SK-N-SH (cell line): ENCODE measurements at regions not wholly inside any gene's neighbourhood (a gene's known extent, or its start where the extent isn't known, plus 50 kb on each side); places are given as distances from the start of the nearest gene placed in this dataset.

Experiments
- CTCF ChIA-PET: fragments of 300-600, 350-600 bp; formaldehyde crosslinking; extraction: SDS; loops from one replicate; lab custom pipeline; 2021; lab: Yijun Ruan, JAX
- POLR2A ChIA-PET: fragments of 350-600 bp; sonication (Branson Sonifier 250); formaldehyde crosslinking; extraction: SDS; loops from one replicate; lab custom pipeline; 2020; ENCODE audit warnings: antibody characterized with exemption, inconsistent platforms; lab: Yijun Ruan, JAX
- DNase-seq: peaks from one replicate; pipeline ENCODE4 v3.0.0; 2012
- H2AFZ ChIP-seq: fragments of 200-600 bp; sonication (generic); 2 replicates; pipeline ENCODE4 v1.8.1; 2016; ENCODE audit warnings: antibody characterized with exemption, mild to moderate bottlenecking, low read depth
- H3F3A ChIP-seq: fragments of 200-600 bp; sonication (generic); replicated peaks from 2 replicates; pipeline ENCODE3; 2016; ENCODE audit warnings: antibody characterized with exemption, mild to moderate bottlenecking; ENCODE audit not compliant: insufficient read depth
- H3K27ac ChIP-seq, 2 experiments: fragments of 200-500 bp in 1 of 2; fragments of 200-600 bp in 1 of 2; sonication (Bioruptor generic) in 1 of 2; sonication (generic), shearing (Covaris generic) in 1 of 2; 2 replicates each; pipeline versions ENCODE4 v1.5.1 to v1.6.1; 2014 to 2016; ENCODE audit warnings: low read depth in 2 of 2, inconsistent platforms in 1 of 2, low read length in 1 of 2, mild to moderate bottlenecking in 1 of 2, mixed read lengths in 1 of 2
- H3K27me3 ChIP-seq: fragments of 200-600 bp; sonication (generic), shearing (Covaris generic); 2 replicates; pipeline ENCODE4 v1.6.1; 2016; ENCODE audit warnings: mixed run types; ENCODE audit not compliant: insufficient read depth
- H3K36me3 ChIP-seq, 2 experiments: fragments of 200-500 bp in 1 of 2; fragments of 200-600 bp in 1 of 2; sonication (Bioruptor generic) in 1 of 2; sonication (generic) in 1 of 2; replicated peaks in 1 of 2; 2 replicates each; pipeline versions ENCODE3 to v1.5.1; 2014 to 2016; ENCODE audit warnings: low read length in 1 of 2, mild to moderate bottlenecking in 1 of 2; ENCODE audit not compliant: insufficient read depth in 2 of 2, control insufficient read depth in 1 of 2
- H3K4me1 ChIP-seq, 2 experiments: fragments of 200-500 bp in 1 of 2; fragments of 200-600 bp in 1 of 2; sonication (Bioruptor generic) in 1 of 2; sonication (generic), shearing (Covaris generic) in 1 of 2; 2 replicates each; pipeline versions ENCODE4 v1.5.1 to v1.6.1; 2014 to 2016; ENCODE audit warnings: low read depth in 1 of 2, low read length in 1 of 2, mixed run types in 1 of 2; ENCODE audit not compliant: insufficient read depth in 2 of 2, control insufficient read depth in 1 of 2
- H3K4me2 ChIP-seq: fragments of 200-600 bp; sonication (generic), shearing (Covaris generic); 2 replicates; pipeline ENCODE4 v1.6.1; 2017; ENCODE audit warnings: mixed run types
- H3K4me3 ChIP-seq, 2 experiments: fragments of 200-500 bp in 1 of 2; fragments of 200-600 bp in 1 of 2; sonication (Bioruptor generic) in 1 of 2; sonication (generic), shearing (Covaris generic) in 1 of 2; 2 replicates each; pipeline versions ENCODE4 v1.5.1 to v1.8.1; 2014 to 2016; ENCODE audit warnings: low read depth in 2 of 2, inconsistent platforms in 1 of 2, low read length in 1 of 2, mild to moderate bottlenecking in 1 of 2, mixed read lengths in 1 of 2, moderate library complexity in 1 of 2
- H3K79me2 ChIP-seq: fragments of 200-600 bp; sonication (generic); 2 replicates; pipeline ENCODE4 v1.8.1; 2017; ENCODE audit warnings: mild to moderate bottlenecking; ENCODE audit not compliant: insufficient read depth
- H3K9ac ChIP-seq: fragments of 200-600 bp; sonication (generic); 2 replicates; pipeline ENCODE4 v1.6.1; 2017; ENCODE audit warnings: mixed run types
- H3K9me2 ChIP-seq: fragments of 200-600 bp; sonication (generic); 2 replicates; pipeline ENCODE4 v1.6.1; 2017; ENCODE audit warnings: mixed run types
- H3K9me3 ChIP-seq: fragments of 200-600 bp; sonication (generic); 2 replicates; pipeline ENCODE4 v1.6.1; 2017; ENCODE audit warnings: mixed run types, mild to moderate bottlenecking, moderate library complexity
- H4K20me1 ChIP-seq: fragments of 200-600 bp; sonication (generic); 2 replicates; pipeline ENCODE4 v1.6.1; 2017; ENCODE audit warnings: mild to moderate bottlenecking, mixed run types; ENCODE audit not compliant: insufficient read depth
- FOXJ3 ChIP-seq: sonication (generic); formaldehyde crosslinking; IDR thresholded peaks from 2 replicates; pipeline ENCODE4 v1.5.1; 2020; ENCODE audit warnings: mild to moderate bottlenecking, missing genetic modification reagents
- FOXM1 ChIP-seq: IDR thresholded peaks from 2 replicates; pipeline ENCODE4 v1.4.0; 2012; ENCODE audit warnings: low read depth, mild to moderate bottlenecking
- GATA2 ChIP-seq: sonication (generic); formaldehyde crosslinking; IDR thresholded peaks from 2 replicates; pipeline ENCODE4 v1.5.0; 2020; ENCODE audit warnings: mild to moderate bottlenecking, missing genetic modification reagents
- NFIC ChIP-seq: IDR thresholded peaks from 2 replicates; pipeline ENCODE4 v1.4.0; 2012; ENCODE audit warnings: borderline replicate concordance
- POLR2AphosphoS5 ChIP-seq: IDR thresholded peaks from 2 replicates; pipeline ENCODE4 v1.6.1; 2012; ENCODE audit warnings: low read depth, low read length
- RAD21 ChIP-seq: IDR thresholded peaks from 2 replicates; pipeline ENCODE4 v1.6.1; 2012; ENCODE audit warnings: mild to moderate bottlenecking, low read length
- SMC3 ChIP-seq: IDR thresholded peaks from 2 replicates; pipeline ENCODE4 v1.6.1; 2012; ENCODE audit warnings: low read depth, low read length, improper control_type of control experiment
- TCF12 ChIP-seq: IDR thresholded peaks from 2 replicates; pipeline ENCODE4 v1.4.0; 2012
- TEAD4 ChIP-seq: IDR thresholded peaks from 2 replicates; pipeline ENCODE4 v1.4.0; 2012; ENCODE audit warnings: mild to moderate bottlenecking, borderline replicate concordance; ENCODE audit not compliant: insufficient read depth
- WGBS: methylation state at CpG from one replicate; pipeline ENCODE4 v1.1.6; 2017; ENCODE audit warnings: low lambda C conversion rate; 5-methylcytosine and 5-hydroxymethylcytosine counted together
- TF ChIP-seq, protein P1 (sequence below): IDR thresholded peaks from 2 replicates; pipeline ENCODE4 v1.6.1; 2012; ENCODE audit warnings: mild to moderate bottlenecking, low read depth, low read length, moderate library complexity
- TF ChIP-seq, protein P2 (sequence below): fragments of 200-600 bp; sonication (generic); IDR thresholded peaks from 2 replicates; pipeline ENCODE4 v1.6.1; 2017; ENCODE audit warnings: antibody characterized with exemption, mild to moderate bottlenecking, moderate library complexity
- TF ChIP-seq, protein P3 (sequence below): fragments of 150-350 bp; IDR thresholded peaks from 2 replicates; pipeline ENCODE4 v1.6.1; 2016; ENCODE audit warnings: mild to moderate bottlenecking, low read depth, low read length
- TF ChIP-seq, protein P4 (sequence below): IDR thresholded peaks from 2 replicates; pipeline ENCODE4 v1.4.0; 2012; ENCODE audit warnings: low read depth, borderline replicate concordance

DNA sequence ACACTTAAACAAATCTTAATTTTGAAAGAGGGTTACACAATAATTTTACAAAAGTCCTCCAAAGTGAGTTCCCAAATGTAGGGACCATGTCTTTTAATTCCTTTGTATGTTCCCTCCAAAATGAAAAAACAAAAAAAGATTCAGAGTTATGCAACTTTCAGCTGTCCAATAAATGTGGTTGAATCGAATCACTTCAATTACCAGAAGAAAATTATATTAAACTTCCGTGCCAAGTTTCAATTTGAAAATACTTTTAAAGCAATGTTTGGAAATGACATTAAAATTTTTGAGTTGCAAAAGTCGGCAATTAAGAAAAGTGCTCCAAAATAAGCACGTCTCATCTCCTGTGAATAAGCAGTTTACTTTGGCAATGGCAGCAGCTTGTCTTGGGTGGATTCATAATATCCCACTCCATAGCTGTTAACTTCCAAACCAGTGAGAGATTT, 60.3 kb upstream of the C1GALT1 start:
- no peak overlapping the region for H3K4me2 ChIP-seq
- CTCF ChIA-PET, result interaction anchor here (1.0 to 5.9 kb wide), 6 partner anchors 8 to 303 kb away, joined by 3 to 40 read pairs (median 4); no protein-coding TSS in a partner anchor
- H3K4me3 ChIP-seq, result no peak overlapping the region
- H3F3A ChIP-seq, result no peaks in the 10 kb centered on the region
- TF ChIP-seq TCF12 (no peak), GATA2 (CRISPR knock-in tag) (no peak), POLR2AphosphoS5 (no peak), NFIC (no peak), SMC3 (no peak), FOXM1 (no peak), FOXJ3 (no peak)
- TF ChIP-seq, protein P1, sequence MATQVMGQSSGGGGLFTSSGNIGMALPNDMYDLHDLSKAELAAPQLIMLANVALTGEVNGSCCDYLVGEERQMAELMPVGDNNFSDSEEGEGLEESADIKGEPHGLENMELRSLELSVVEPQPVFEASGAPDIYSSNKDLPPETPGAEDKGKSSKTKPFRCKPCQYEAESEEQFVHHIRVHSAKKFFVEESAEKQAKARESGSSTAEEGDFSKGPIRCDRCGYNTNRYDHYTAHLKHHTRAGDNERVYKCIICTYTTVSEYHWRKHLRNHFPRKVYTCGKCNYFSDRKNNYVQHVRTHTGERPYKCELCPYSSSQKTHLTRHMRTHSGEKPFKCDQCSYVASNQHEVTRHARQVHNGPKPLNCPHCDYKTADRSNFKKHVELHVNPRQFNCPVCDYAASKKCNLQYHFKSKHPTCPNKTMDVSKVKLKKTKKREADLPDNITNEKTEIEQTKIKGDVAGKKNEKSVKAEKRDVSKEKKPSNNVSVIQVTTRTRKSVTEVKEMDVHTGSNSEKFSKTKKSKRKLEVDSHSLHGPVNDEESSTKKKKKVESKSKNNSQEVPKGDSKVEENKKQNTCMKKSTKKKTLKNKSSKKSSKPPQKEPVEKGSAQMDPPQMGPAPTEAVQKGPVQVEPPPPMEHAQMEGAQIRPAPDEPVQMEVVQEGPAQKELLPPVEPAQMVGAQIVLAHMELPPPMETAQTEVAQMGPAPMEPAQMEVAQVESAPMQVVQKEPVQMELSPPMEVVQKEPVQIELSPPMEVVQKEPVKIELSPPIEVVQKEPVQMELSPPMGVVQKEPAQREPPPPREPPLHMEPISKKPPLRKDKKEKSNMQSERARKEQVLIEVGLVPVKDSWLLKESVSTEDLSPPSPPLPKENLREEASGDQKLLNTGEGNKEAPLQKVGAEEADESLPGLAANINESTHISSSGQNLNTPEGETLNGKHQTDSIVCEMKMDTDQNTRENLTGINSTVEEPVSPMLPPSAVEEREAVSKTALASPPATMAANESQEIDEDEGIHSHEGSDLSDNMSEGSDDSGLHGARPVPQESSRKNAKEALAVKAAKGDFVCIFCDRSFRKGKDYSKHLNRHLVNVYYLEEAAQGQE, result no peak
- TF ChIP-seq, protein P2, sequence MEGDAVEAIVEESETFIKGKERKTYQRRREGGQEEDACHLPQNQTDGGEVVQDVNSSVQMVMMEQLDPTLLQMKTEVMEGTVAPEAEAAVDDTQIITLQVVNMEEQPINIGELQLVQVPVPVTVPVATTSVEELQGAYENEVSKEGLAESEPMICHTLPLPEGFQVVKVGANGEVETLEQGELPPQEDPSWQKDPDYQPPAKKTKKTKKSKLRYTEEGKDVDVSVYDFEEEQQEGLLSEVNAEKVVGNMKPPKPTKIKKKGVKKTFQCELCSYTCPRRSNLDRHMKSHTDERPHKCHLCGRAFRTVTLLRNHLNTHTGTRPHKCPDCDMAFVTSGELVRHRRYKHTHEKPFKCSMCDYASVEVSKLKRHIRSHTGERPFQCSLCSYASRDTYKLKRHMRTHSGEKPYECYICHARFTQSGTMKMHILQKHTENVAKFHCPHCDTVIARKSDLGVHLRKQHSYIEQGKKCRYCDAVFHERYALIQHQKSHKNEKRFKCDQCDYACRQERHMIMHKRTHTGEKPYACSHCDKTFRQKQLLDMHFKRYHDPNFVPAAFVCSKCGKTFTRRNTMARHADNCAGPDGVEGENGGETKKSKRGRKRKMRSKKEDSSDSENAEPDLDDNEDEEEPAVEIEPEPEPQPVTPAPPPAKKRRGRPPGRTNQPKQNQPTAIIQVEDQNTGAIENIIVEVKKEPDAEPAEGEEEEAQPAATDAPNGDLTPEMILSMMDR, result no peak
- TF ChIP-seq, protein P3, sequence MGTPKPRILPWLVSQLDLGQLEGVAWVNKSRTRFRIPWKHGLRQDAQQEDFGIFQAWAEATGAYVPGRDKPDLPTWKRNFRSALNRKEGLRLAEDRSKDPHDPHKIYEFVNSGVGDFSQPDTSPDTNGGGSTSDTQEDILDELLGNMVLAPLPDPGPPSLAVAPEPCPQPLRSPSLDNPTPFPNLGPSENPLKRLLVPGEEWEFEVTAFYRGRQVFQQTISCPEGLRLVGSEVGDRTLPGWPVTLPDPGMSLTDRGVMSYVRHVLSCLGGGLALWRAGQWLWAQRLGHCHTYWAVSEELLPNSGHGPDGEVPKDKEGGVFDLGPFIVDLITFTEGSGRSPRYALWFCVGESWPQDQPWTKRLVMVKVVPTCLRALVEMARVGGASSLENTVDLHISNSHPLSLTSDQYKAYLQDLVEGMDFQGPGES, result no peak
- no peaks in the 10 kb centered on the region for H3K79me2 ChIP-seq
- POLR2A ChIA-PET, result no interaction called here
- H2AFZ ChIP-seq, result no peak overlapping the region
- no peaks in the 10 kb centered on the region for H3K36me3 ChIP-seq
- no peak for DNase-seq
- no peak overlapping the region for H3K9ac ChIP-seq
- no peaks in the 10 kb centered on the region for H3K27me3 ChIP-seq
- H3K27ac ChIP-seq, result no peak overlapping the region
- no peaks in the 10 kb centered on the region for H3K9me2 ChIP-seq
- H3K4me1 ChIP-seq, result no peaks in the 10 kb centered on the region
- WGBS, result 7% methylated on average over 4 of the region's 4 CpGs
- no peaks in the 10 kb centered on the region for H4K20me1 ChIP-seq
- H3K9me3 ChIP-seq, result no peaks in the 10 kb centered on the region

DNA sequence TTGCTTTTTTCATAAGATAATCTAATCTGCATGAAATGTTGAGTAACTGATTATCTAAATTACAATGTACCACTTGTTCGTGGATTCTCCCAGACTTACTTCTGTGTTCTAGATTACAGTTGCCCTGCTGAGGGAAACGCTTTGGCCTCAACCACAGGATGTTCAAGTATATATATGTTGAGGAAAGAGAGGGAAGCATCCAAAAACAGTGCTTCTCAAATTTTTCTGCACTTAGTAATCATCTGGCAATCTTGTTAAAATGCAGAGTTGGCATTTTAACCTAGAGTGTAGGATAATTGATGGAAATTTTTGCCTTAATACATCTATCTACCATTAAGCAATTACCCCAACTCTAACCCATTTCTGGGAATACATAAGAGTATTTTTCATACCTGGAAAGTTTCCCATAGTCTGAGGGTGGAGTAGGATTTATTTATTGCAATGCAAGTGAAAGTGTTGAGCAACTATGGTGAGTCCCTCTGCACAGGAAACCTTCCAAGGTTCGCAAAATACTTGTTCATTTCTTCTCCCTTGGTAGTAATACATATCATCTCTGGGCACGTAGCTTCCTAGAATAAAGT, 59.6 kb upstream of the C1GALT1 start:
- Histone ChIP-seq H3K4me3 (no peak overlapping the region), H3K9me2 (no peaks in the 10 kb centered on the region), H3K4me2 (no peak overlapping the region), H3K79me2 (no peaks in the 10 kb centered on the region), H3K27me3 (no peaks in the 10 kb centered on the region), H3K9ac (no peak overlapping the region), H3K27ac (no peak overlapping the region), H3K36me3 (no peaks in the 10 kb centered on the region), H2AFZ (no peak overlapping the region), H3K9me3 (no peaks in the 10 kb centered on the region), H3F3A (no peaks in the 10 kb centered on the region), H4K20me1 (no peaks in the 10 kb centered on the region), H3K4me1 (no peaks in the 10 kb centered on the region)
- POLR2A ChIA-PET, result no interaction called here
- no peak for DNase-seq
- 34% methylated on average over 4 of the region's 4 CpGs for WGBS
- CTCF ChIA-PET, result interaction anchor here (0.6 to 5.9 kb wide), 5 partner anchors 11 to 302 kb away, joined by 3 to 40 read pairs (median 4); no protein-coding TSS in a partner anchor
- TF ChIP-seq POLR2AphosphoS5 (no peak), FOXJ3 (no peak), SMC3 (no peak), RAD21 (no peak), TEAD4 (no peak)
- TF ChIP-seq, protein P1, result no peak
- TF ChIP-seq, protein P4, sequence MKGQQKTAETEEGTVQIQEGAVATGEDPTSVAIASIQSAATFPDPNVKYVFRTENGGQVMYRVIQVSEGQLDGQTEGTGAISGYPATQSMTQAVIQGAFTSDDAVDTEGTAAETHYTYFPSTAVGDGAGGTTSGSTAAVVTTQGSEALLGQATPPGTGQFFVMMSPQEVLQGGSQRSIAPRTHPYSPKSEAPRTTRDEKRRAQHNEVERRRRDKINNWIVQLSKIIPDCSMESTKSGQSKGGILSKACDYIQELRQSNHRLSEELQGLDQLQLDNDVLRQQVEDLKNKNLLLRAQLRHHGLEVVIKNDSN, result no peak
